Right lobe of liver (tissue), 6 donors: ENCODE measurements at regions not wholly inside any gene's neighbourhood (a gene's known extent, or its start where the extent isn't known, plus 50 kb on each side); places are given as distances from the start of the nearest gene placed in this dataset.
A peak's percentile ranks its signal among the peaks of the same experiment; 100 is the strongest.

Experiments
- ATAC-seq, 4 donors: fragments of 200-7000 bp; cut with Tn5 transposase; one replicate each; pipeline ENCODE4 v1.9.1; 2020; ENCODE audit warnings: mild to moderate bottlenecking in 4 of 4, moderate library complexity in 4 of 4
- DNase-seq, 3 donors: peaks; one replicate each; pipeline ENCODE4 v3.0.0-alpha.2; 2020
- H3K27ac ChIP-seq, 3 donors: fragments of 200-600 bp; one replicate each; pipeline ENCODE4 v1.8.0; 2022
- H3K27me3 ChIP-seq, 2 donors: fragments of 200-600 bp; one replicate each; pipeline ENCODE4 v1.8.0; 2022
- H3K36me3 ChIP-seq, 4 donors: fragments of 200-600 bp; sonication (generic) in 1 of 4; one replicate each; pipeline versions ENCODE4 v1.5.1 to v1.8.0; 2017 to 2022; ENCODE audit warnings: control low read depth in 1 of 4
- H3K4me1 ChIP-seq, 4 donors: fragments of 200-600 bp; sonication (generic) in 1 of 4; one replicate each; pipeline versions ENCODE4 v1.5.1 to v1.8.0; 2017 to 2022; ENCODE audit warnings: control low read depth in 1 of 4
- H3K4me3 ChIP-seq, 3 donors: fragments of 200-600 bp; one replicate each; pipeline ENCODE4 v1.8.0; 2022
- H3K9me3 ChIP-seq, 4 donors: fragments of 200-600 bp; sonication (generic) in 1 of 4; one replicate each; pipeline versions ENCODE4 v1.5.1 to v1.8.0; 2017 to 2022; ENCODE audit warnings: control low read depth in 1 of 4
- POLR2A ChIP-seq: fragments of 450-650 bp; IDR thresholded peaks from one replicate; pipeline ENCODE4 v1.6.1; 2017; ENCODE audit warnings: antibody characterized with exemption, mild to moderate bottlenecking
- WGBS: methylation state at CpG from one replicate; pipeline ENCODE4 v1.1.6; 2018; ENCODE audit warnings: low coverage, low lambda C conversion rate; ENCODE audit not compliant: insufficient coverage; ENCODE audit errors: missing lambda C conversion rate; 5-methylcytosine and 5-hydroxymethylcytosine counted together
- intact Hi-C, 2 donors: fragments of 100-400 bp; cut with DNase I; formaldehyde crosslinking; loops; one replicate each; pipeline versions ENCODE4 v1.11.2 to v1.14.1; 2022
- TF ChIP-seq, protein P1 (sequence below), 4 donors: fragments of 200-600 bp in 3 of 4; fragments of 450-650 bp in 1 of 4; IDR thresholded peaks; one replicate each; pipeline versions ENCODE4 v1.5.1 to v1.8.0; 2016 to 2022; ENCODE audit warnings: antibody characterized with exemption in 4 of 4, mild to moderate bottlenecking in 2 of 4
- donor health status: DM: no; HTN: yes; CAD: no.
- donor health status: DM: no; HTN: no; CAD: no.
- donor health status: DM: no; HTN: no; CAD: no.
- donor health status: DM: no; HTN: yes; CAD: no.
- donor health status: DM: no; HTN: yes; CAD: no.

DNA sequence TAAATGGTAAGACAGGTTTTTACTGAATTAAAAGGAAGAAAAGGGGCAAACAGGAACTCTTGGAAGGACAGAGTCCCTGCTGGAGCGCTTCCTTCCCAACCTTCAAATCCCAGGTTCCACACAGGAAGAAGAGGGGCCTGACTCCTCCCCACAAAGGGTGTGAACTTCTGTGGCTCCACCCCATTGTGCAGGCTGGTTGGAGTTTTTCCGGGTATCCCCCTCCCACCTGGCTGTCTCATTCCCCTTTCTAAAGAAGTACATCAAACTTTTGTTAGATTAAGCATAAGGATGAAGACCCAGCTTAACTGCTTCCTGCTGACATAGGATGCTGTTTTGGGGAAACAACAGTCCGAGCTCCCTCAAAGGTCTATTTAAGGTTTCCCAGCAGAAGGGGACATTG is 187.7 kb downstream of the FCRL5 start:
- ATAC-seq (no peak), DNase-seq (no peak)
- Histone ChIP-seq H3K27ac (no peak overlapping the region), H3K4me1 (no peaks in the 10 kb centered on the region), H3K27me3 (no peaks in the 10 kb centered on the region), H3K36me3 (no peaks in the 10 kb centered on the region), H3K4me3 (no peak overlapping the region), H3K9me3 (no peaks in the 10 kb centered on the region)
- WGBS: 72% methylated on average over 2 of the region's 3 CpGs
- no peak for TF ChIP-seq POLR2A
- TF ChIP-seq, protein P1, sequence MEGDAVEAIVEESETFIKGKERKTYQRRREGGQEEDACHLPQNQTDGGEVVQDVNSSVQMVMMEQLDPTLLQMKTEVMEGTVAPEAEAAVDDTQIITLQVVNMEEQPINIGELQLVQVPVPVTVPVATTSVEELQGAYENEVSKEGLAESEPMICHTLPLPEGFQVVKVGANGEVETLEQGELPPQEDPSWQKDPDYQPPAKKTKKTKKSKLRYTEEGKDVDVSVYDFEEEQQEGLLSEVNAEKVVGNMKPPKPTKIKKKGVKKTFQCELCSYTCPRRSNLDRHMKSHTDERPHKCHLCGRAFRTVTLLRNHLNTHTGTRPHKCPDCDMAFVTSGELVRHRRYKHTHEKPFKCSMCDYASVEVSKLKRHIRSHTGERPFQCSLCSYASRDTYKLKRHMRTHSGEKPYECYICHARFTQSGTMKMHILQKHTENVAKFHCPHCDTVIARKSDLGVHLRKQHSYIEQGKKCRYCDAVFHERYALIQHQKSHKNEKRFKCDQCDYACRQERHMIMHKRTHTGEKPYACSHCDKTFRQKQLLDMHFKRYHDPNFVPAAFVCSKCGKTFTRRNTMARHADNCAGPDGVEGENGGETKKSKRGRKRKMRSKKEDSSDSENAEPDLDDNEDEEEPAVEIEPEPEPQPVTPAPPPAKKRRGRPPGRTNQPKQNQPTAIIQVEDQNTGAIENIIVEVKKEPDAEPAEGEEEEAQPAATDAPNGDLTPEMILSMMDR (IDR thresholded peaks at IDR 0.05): no peak
- intact Hi-C loops: loop anchor here in 1 of 2 donors (5.0 kb wide), 1 partner anchor 123 kb away; no protein-coding TSS in a partner anchor

DNA sequence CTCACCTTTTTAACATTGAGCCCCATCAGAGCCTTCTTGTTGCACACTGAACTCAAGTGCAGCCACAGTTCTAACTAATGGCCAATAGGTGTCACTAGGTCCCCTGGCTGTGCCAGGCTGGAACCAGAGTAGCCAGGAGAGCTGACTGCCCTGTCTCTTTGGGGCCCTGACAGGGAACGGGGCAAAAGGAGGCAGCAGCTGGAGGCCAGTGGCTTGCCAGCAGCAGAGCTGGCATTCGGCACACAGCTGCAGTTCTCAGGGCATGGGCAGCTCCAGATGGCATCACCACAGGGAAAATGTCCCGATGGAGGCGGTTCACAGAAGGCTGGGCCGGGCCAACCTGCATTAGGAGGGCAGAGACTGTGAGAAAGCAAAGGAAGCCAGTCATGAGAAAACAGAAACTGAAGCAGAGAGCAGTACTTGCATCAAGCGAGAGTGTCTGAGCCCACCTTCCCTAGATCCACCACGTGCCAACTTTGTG is 188.6 kb downstream of the FCRL5 start:
- intact Hi-C loops: no loop called here
- H3K36me3 ChIP-seq: no peaks in the 10 kb centered on the region
- no peak for TF ChIP-seq POLR2A
- TF ChIP-seq, protein P1 (IDR thresholded peaks at IDR 0.05): peak; percentile 50 to 74 (median 67)
- no peak overlapping the region for H3K27ac ChIP-seq
- no peak overlapping the region for H3K4me3 ChIP-seq
- H3K4me1 ChIP-seq: no peaks in the 10 kb centered on the region
- H3K9me3 ChIP-seq: no peaks in the 10 kb centered on the region
- no peaks in the 10 kb centered on the region for H3K27me3 ChIP-seq
- peak in 2 of 3 donors; percentile 50 to 55 for DNase-seq
- 77% methylated on average over 7 of the region's 7 CpGs for WGBS
- ATAC-seq: peak; percentile 90 to 95 (median 92)

DNA sequence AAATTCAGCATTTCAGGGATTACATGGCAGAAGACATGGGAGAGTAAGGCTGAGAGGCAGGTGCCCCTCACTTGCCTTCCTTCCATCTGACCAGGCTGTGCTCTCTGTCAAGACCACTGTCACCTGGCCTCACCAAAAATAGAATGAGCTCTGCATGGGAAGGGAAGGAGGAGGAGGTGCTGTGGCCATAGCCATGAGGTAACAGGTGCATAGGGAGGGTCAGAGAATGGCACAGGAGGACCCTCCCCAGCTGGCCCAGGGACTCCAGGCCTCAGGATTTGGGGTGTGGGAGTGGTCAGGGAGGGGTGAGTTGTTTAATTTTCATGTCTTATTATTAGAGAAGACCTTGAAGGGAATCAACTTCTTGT is 192.3 kb downstream of the FCRL5 start:
- no peak for TF ChIP-seq POLR2A
- TF ChIP-seq, protein P1 (IDR thresholded peaks at IDR 0.05): no peak
- ATAC-seq: no peak

DNA sequence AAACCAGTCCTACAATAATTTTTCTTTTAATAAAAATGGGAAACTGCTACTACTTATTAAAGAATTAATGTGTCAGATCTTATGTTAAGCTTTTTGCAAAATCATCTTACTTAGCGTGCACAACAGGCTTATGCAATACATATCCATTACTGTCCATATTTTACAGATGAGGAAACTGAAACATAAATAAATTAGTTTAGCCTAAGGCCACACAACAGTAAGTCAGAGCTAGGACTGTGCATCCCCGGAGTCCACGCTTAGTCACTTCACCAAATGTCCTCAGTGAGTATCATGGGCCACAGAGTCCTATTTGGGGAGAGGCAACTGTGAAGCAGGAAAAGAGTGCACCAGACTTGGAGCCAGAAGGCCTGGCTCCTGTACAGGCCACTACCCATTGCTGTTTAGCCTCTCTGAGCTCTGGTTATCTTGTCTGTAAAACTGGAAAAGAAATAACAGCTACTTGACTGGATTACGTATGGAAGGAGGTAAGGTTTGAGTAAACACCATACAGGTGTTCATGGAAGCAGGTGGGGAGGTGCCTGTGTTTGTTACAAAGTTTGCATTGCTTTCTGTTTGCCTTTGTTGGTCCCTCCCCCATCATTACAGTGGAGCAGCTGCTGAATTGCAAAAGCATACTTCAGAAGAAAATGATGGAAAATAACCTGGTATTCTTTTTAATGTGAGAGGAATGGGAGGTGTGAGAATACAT is 192.8 kb downstream of the FCRL5 start:
- Histone ChIP-seq H3K36me3 (no peaks in the 10 kb centered on the region), H3K4me1 (no peaks in the 10 kb centered on the region), H3K27ac (no peak overlapping the region), H3K4me3 (no peak overlapping the region), H3K9me3 (no peaks in the 10 kb centered on the region), H3K27me3 (no peaks in the 10 kb centered on the region)
- no peak for DNase-seq
- TF ChIP-seq POLR2A: no peak
- TF ChIP-seq, protein P1 (IDR thresholded peaks at IDR 0.05): no peak
- intact Hi-C loops: loop anchor here in 1 of 2 donors (10.0 kb wide), 1 partner anchor 165 kb away; no protein-coding TSS in a partner anchor
- no peak for ATAC-seq
- WGBS: 80% methylated on average over 4 of the region's 4 CpGs

More for the DNA sequence above, 192.3 kb downstream of the FCRL5 start:
- Histone ChIP-seq H3K36me3 (no peaks in the 10 kb centered on the region), H3K27ac (no peak overlapping the region), H3K4me1 (no peaks in the 10 kb centered on the region), H3K9me3 (no peaks in the 10 kb centered on the region), H3K4me3 (no peak overlapping the region), H3K27me3 (no peaks in the 10 kb centered on the region)
- intact Hi-C loops: no loop called here
- DNase-seq: no peak
